GM19240 (cell line): ENCODE measurements at regions not wholly inside any gene's neighbourhood (a gene's known extent, or its start where the extent isn't known, plus 50 kb on each side); places are given as distances from the start of the nearest gene placed in this dataset.

Experiments
- DNase-seq: peaks from one replicate; pipeline ENCODE4 v3.0.0; 2011; ENCODE audit warnings: low spot score; ENCODE audit not compliant: insufficient read length

DNA sequence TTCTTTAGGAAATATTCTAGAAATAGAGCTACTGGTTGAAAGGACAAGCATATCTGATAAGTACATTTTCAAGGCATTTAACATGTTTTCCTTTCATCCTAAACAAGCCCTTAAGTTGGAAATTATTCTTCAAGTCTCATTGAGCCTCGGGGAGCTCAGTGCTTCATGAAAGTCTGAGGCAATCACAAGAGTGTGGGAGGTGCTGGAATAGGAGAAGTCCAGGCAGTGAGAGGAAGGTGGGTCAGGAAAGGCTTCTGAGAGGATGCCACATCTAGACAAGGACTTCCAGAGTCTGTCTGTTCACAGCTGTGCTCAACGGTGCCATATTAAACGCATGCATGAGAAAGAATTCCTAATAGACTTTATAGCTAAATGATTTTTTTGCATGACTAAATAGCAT is 69.8 kb downstream of the CD83 start:
- DNase-seq = no peak

DNA sequence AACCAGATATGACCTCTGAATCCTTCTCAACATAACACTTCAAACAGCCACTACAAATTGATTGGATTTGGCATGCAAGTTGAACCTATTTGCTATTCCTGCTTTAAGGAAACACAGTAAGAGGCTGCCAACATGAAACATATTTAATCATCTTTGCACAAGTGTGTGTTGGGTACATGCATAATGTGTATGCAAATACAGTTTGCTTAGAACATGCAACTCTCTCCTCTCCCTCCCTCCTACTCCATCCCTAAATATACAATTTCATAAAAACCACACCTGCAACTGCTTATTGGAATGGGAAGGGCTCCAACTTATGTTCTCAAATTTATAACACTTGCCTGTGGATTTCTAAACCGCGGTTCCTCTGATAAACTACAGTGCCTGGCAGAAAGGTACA is 71.5 kb downstream of the CD83 start:
- DNase-seq = no peak

DNA sequence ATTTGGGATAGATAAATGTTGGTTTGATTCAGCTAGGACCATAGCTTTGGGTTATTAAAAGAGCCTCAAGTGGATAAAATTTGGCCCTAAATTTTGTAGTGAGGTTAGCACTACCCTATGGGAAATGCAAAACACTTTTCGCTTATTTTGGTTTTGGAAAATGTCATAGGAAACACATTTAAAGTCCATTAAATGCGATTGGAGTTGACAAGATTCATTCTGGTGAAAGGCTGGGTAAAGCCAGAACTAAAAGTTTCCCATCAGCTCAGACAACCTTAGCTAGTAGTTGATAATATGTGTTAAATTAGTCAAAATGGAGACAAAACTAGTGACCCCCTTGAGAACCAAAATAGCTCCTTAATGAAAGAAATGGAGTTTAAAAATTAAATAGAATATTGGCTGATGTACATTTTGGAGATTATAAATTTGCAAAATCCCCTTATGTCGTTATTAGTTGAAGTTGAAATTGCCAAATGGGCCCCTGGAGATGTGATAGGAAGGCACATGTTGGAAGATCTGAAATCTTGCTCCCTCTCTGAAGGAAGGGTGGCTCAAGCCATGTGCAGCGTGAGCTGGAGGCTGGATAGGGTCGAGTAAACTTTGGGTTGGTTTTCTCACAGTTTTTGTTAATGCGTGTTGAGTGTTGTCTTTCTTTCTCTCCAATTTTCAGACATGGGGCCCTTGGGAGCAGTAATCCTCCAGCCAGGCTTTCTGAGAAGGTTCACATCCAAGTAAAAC is 72.8 kb downstream of the CD83 start:
- DNase-seq = no peak

DNA sequence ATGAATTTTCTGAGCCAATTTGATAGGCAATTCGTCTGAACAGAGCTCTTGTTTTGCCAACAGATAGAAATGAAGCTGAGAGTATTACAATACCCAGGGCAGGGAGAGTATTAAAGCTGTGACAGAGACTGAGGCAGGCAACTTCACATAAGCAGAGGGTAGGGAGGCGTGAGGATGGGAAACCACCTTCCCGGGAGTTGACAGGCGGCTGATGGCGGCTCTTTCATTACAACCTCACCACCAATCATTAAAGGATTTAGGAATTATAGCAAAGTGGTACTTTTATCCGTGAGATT is 73.3 kb downstream of the CD83 start:
- DNase-seq = no peak

DNA sequence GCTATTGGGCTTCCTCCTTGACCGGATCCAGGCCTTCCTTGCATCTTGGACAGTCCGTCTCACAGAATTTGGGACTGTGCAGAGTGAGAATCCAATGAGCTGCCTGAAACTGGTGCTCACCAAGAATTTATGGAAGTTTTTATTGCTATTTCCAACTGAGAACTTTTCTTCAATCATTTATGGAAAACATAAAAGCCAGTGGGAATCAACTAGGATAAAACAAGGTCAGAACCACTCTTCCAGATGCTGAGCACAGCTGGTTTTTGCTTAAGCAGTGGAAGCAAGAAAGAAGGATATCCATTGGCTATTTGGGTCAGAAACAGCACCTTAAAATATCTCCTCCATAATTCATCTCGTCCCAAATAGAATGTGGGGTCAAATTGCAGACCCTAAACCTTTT is 74.2 kb downstream of the CD83 start:
- DNase-seq = no peak

DNA sequence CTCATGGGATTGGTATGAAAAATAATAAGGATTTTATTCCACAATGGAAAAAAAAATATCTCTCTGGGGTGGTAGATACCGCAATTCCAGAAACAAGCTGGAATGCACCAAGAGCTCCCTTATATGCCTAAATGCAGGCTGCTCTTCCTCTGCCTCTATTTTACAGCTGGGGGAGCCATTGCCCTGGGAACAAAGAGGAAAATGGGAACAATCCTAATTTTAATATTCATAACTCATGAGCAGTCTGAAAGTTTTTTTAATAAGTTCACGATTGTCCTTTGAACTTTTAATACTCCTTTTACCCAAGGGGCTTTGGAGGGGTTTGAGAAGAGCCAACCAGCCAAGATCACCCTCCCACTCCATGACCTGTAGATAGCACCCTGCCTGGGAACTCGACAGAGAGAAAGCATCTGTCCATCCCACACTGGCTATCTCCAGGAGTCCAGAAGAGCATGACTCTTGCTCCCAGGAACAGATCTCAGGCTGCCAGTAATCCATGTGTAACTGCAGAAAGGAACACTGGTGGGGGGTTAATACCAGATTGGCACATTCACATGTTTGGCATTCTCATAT is 74.7 kb downstream of the CD83 start:
- DNase-seq = no peak

DNA sequence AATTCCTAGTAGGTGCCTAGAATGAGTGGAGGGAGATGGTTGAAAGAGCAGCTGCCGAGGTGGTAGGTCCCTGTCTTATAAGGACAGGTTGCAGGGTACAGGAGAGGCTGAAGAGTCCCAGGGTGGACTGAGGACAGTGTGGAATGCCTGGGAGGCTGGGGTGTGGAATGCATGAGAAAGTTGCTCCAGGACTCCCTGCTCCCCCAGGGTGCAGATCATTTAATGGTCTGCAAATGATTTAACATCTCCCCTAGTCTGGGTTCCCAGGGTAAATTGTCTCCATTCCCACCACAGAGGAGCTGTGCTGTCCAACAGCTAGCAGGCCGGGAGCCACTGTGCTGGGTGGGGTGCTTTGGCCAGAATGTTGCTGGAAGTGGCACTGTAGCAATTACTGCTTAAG is 76.0 kb downstream of the CD83 start:
- no peak for DNase-seq

DNA sequence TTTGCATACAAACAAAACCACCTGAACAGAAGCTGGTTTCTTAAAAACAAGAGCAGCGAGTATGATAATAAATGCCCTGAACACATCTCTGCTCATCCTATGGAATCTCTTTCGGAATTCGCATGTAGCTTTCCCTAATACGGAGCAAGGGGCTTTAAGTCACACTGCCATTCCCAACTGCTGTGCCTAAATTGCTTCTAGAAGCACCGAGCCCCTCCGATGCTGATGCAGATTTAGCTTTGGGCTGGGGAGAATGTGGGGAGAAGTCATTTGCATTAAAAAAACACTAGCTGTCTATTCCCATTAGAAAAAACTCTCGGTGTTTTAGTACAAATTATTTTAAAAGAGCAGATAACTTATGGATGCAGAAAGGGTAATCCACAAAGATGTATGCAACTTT is 76.9 kb downstream of the CD83 start:
- no peak for DNase-seq

DNA sequence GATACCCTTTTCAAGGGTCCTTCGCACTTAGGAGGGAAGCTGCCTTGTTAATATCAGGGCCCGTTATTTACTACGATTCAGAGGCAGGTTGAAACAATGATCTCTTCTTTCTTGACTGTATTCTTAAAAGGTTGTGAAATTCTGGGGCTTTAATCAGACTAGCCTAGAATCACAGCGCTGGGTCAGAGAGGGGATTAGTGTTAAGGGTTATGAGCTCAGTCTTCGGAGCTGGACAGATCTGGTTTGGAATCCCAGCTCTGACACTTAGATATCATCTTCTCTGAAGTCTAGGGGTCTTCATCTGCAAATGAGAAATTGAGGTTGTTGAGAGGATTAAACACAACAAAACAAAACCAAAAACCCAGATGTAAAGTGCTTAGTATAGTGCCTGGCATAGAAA is 77.4 kb downstream of the CD83 start:
- no peak for DNase-seq

DNA sequence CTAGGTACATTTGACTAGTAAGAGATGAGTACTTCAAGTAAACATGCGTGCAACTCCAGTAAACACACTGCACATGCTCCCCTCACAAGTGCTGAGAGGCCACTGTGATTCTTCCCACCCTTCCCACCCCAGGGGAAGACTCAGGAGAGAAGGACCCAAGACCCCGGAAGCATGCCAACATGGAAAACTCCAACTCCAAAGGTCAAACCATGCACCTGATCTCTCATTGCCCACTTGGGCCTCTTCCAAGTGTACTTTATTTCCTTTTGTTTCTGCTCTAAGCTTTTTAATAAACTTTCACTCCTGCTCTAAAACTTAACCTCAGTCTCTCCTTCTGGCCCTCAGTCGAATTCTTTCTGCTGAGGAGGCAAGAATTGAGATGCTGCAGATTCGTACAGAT is 78.5 kb downstream of the CD83 start:
- DNase-seq = no peak

DNA sequence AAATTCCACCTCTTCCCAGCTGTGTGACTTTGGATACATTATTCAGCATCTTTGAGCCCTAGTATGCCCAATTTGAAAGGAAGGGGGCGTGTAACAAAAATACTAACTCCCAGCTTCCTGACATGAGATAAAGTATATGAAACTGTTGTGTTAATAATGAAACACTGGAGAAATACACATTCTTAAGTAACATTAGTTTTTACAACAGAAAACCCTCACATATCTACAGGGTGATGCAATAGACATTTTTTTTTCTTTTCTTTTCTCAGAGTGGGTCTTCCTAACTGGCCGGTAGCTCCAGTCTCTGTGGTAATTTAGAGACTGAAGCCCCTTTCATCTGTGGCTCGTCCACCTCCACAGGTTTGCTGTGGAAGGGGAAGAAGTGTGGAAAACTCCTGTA is 79.5 kb downstream of the CD83 start:
- DNase-seq = no peak

DNA sequence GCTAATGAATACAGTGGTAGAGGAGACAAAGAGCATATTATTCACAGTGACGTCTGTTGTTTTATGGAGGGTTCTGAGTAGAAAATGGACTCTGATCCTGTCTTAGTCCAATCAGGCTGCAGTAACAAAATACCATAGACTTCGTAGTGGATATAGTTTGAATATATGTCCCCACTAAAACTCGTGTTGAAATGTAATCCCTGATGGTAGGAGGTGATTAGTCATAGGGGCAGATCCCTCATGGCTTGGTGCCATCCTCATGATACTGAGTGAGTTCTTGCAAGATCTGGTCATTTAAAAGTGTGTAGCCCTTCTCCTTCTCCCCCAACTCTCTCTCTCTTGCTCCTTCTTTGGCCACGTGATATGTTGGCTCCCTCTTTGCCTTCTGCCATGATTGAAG is 82.5 kb downstream of the CD83 start:
- no peak for DNase-seq

DNA sequence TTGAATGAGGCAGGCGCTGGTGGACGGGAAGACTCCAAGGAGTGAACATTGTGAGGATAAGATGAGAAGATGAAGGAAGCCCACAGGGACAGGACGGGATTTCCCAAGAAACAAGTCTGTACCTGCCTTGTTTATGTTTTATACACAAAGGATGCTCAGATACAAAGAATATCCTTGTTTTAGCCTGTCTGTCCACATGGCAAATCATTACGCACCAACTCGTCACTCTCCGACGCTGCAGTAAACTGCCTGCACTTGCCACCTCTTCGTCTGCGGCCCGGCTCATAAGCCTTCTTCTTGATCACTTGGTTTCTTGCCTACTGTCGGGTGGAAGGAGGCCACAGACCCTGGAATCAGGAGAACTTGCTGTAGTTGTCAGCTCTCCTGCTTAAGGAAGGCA is 85.4 kb downstream of the CD83 start:
- DNase-seq = no peak

DNA sequence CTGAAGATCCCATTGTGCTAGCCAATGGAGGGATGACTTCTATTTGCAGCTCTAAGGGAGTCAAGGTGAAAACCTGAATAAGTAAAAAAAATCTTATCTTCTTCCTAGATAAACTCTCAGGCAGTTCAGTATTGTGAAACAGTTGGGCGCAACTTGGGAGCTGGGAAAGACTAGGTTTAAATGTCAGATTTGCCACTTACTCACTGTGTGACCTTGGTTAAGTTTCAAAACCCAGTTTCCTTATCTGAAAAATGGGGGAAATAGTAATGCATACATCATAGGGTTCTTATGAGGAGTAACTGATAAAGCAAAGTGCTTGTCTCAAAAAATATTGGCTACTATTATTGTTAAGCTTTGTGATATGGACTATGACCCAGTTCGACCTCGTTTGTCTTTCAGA is 88.8 kb downstream of the CD83 start:
- no peak for DNase-seq

DNA sequence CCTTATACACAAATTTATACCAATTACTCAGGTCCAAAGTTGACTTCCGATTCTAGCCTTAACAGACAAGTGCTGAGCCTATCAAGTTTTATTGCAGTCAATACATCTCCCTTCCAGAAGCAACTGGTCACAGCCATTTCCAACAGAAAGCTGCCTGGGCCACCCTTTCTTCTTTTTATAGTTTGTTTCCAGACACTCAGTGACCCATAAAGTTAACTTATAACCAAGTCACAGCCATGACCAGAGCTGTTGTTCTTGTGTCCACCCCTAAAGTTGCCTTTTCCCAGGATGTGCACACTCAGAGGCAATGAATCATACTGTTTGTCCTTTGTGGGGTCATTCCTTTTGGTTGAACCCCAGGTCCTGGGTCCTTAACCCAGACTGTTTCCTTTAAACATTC is 89.9 kb downstream of the CD83 start:
- no peak for DNase-seq

DNA sequence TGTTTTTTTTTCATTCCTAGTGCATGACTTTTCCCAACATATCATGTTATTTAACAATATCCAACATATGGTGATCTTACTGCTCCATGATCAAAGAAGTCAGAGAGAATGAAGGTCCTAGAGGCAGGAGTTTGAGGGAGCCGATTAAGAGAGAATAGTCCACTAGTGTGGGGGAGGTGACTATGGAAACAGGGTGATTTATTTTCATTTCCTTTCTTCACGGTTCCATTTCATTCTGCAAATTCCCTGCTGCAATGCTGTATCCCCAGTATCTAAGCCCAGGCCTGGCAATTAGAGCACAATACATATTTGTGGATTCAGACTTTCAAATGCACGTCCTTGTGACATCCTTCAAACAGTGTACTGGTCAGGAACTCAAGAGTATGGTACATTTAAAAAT is 91.4 kb downstream of the CD83 start:
- DNase-seq = no peak

DNA sequence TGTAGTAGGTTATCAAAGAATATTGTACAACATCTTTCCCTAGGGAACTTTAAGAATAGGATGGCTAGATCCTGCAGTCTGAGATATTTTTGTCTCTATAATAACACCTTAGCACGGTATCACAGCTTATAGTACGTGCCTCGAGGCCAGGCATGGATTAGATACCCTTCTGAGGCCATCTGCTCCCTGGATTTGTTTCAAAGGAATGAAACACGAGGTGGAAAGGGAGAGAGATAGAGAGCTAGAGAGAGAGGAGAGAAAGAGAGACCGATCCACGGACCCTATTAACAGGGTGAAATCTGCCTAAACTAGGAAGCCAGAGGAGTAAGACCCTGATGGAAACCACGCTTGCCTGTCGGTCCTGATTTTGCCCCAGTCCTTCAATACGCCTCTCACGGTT is 92.5 kb downstream of the CD83 start:
- DNase-seq = no peak

DNA sequence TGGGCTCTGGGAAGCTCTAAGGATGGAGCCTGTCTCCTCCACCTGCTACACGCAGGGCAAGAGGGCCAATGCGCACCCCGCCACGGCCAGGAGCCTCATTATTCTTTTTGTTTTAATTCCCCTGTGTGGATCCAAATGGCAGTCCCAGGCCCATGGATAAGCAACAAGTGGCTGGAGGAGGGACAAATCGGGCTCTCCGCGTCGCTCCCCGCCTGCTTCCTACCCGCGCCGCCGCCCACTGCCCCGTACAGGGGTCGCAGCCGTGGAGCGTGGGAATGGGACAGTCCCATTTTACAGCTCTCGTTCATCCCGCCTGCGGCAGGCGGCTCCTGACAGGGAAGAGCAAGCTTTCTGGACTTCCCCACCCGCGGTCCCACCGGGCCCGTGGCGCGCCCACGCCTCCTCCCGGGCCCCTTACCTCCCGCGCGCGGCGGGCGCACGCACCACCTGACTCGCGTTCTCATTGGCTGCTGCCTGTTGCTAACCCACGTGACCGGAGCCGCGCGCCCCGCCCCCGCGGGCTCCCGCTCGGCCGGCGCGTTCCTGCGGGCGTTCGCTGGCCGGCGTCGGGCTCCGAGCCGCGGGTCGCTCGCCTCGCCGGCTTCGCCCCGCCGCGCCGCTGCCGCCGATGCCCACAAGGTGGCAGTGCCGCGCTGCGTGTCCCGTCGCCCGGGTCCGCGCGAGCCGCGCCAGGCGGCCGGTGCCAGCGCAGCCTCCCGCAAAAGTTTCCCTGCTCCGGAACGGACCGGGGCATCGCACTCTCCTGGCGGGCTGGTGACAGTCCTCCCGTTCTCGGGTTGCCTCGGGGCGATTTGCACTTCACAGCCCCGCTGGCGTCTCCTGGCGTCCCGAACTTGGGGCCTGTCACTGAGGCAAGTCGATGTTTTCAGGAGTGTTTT is 93.3 kb downstream of the CD83 start:
- DNase-seq = peak; percentile 91

DNA sequence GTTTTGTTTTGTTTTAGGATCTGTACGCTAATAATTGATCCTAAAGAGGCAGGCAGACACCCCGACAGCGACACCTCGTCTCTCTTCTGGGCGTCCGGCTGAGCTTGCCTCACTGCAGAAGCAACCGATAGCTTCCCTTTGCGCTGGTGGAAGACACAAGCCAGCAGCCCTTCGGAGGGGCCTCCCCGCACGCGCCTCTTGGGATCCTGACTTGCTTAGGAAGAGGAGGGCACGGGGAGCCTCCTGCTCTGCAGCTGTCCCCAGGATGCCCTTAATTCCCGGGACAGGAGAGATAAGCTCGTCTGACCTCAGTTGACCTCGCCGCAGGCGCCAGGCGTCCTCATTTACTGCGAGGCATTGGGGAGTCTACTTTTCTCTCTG is 94.0 kb downstream of the CD83 start:
- DNase-seq = no peak

DNA sequence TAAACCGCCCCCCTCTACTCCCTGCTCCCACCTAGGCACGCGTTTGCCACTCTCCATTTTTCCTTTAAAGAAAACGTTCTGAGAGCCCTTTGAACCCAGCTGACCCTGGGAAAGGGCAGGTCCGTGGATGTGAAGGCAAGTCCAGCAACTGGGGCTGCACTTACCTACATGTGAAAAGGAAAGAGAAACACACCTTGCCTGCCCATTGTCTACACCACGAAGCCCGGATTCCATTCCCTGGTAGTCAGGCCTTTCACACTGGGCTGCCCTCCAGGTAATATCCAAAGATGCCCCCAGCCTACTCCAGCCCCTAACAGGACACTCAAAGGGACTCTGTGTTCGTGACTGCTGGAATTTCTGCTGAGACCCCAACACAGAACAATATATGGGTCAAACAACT is 94.4 kb downstream of the CD83 start:
- DNase-seq = no peak

DNA sequence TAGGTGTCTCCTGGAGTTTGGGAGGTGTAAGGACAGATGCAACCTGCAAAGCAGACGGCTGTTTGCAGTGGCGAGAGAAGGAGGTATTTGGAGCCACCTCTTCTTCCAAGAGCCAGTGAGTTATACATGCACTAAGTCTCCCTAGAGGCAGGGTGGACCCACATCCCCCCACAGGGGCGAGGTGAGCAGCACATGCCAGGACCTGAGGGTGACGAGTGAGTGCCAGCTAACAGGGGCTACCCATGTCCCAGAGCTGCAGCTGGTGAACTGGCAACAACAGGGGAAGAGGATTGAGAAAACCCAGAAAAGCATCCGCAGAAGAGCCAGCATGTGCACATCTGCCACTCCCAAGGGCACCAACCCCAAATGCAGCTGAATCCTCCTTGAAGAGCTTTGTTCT is 95.1 kb downstream of the CD83 start:
- no peak for DNase-seq

DNA sequence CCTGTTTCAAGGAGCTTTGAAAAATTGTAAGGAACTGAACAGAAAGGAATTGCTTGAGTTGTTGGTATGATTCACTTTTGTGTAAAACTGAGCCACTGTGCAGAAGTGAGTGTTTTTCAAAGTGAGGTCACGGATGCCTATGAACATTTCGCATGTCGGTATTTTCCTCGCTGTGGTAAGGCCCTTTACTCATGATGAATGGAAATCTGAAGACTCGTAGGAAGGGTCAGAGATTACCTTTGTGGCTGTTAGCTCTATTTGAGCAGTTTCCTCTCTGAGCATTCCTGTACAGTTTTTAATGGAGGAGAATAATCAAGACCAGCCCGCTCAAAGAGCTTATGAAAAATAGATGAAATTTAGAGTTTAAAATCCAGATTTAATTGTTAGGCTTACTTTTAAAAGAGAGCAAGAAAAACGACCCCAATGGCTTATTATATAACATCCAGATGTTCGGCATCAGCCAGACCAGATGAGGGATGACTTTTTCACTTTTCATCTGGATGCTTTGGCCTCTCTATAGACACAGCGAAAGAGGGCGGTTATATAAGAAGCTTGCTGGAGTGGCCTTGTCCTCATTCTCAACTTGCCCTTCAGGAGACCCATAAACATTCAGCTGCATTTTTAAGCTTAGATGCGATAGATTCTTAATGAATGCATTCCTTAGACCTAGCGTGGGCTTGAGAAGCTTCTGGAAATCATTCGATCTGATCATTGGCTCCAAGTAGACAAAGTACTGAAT is 99.5 kb downstream of the CD83 start:
- no peak for DNase-seq
